ENCODE measurements at regions not wholly inside any gene's neighbourhood (a gene's known extent, or its start where the extent isn't known, plus 50 kb on each side); places are given as distances from the start of the nearest gene placed in this dataset.

DNA sequence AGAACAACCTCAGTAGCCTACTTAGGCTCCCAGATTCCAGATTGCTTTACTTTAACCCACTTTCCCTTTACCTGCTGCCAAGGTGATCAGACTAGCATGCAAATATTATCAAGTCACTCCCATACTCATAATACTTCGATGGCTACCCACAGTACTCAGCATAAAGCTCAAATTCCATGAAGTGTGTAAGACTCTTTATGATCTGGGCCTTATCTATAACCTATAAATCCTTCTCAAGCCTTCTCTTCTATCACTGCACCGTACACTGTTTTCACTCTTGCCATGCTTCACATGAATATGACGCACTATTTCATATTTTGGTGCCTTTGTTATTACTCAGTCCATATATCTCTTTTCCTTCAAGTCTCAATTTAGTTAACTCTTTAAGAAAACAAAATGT lies 135.2 kb upstream of the TARS1 start:
- TF ChIP-seq, protein P1, sequence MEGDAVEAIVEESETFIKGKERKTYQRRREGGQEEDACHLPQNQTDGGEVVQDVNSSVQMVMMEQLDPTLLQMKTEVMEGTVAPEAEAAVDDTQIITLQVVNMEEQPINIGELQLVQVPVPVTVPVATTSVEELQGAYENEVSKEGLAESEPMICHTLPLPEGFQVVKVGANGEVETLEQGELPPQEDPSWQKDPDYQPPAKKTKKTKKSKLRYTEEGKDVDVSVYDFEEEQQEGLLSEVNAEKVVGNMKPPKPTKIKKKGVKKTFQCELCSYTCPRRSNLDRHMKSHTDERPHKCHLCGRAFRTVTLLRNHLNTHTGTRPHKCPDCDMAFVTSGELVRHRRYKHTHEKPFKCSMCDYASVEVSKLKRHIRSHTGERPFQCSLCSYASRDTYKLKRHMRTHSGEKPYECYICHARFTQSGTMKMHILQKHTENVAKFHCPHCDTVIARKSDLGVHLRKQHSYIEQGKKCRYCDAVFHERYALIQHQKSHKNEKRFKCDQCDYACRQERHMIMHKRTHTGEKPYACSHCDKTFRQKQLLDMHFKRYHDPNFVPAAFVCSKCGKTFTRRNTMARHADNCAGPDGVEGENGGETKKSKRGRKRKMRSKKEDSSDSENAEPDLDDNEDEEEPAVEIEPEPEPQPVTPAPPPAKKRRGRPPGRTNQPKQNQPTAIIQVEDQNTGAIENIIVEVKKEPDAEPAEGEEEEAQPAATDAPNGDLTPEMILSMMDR (IDR thresholded peaks at IDR 0.05; ENCODE audit: insufficient read depth, low read length, poor library complexity, severe bottlenecking), result no peak
- no peaks in the 10 kb centered on the region for H3K36me3 ChIP-seq (ENCODE audit: control insufficient read depth, insufficient read depth, low read length)
- DNase-seq (ENCODE audit: extremely low read depth, insufficient read length), result no peak
- no peak overlapping the region for H3K4me3 ChIP-seq (replicated peaks; ENCODE audit: low read depth, low read length)
- no peaks in the 10 kb centered on the region for H3K27me3 ChIP-seq (replicated peaks; ENCODE audit: control insufficient read depth, insufficient read depth, low read length)

- no peak for DNase-seq (ENCODE audit: extremely low read depth, insufficient read length)
- H3K36me3 ChIP-seq (ENCODE audit: control insufficient read depth, insufficient read depth, low read length), result no peaks in the 10 kb centered on the region
- H3K4me3 ChIP-seq (replicated peaks; ENCODE audit: low read depth, low read length), result no peak overlapping the region
- TF ChIP-seq, protein P1 (IDR thresholded peaks at IDR 0.05; ENCODE audit: insufficient read depth, low read length, poor library complexity, severe bottlenecking), result no peak
- H3K27me3 ChIP-seq (replicated peaks; ENCODE audit: control insufficient read depth, insufficient read depth, low read length), result no peaks in the 10 kb centered on the region
Observed at GRCh38 chr5:33306758-33307157, 134.0 kb upstream of the TARS1 start.

GRCh38 chr5:33308586-33308985 lies 132.2 kb upstream of the TARS1 start:
- TF ChIP-seq, protein P1 (IDR thresholded peaks at IDR 0.05; ENCODE audit: insufficient read depth, low read length, poor library complexity, severe bottlenecking), result no peak
- Histone ChIP-seq H3K27me3 (replicated peaks; ENCODE audit: control insufficient read depth, insufficient read depth, low read length) (no peaks in the 10 kb centered on the region), H3K4me3 (replicated peaks; ENCODE audit: low read depth, low read length) (no peak overlapping the region), H3K36me3 (ENCODE audit: control insufficient read depth, insufficient read depth, low read length) (no peaks in the 10 kb centered on the region)
- no peak for DNase-seq (ENCODE audit: extremely low read depth, insufficient read length)

GRCh38 chr5:33309068-33309467 lies 131.7 kb upstream of the TARS1 start:
- Histone ChIP-seq H3K36me3 (ENCODE audit: control insufficient read depth, insufficient read depth, low read length) (no peaks in the 10 kb centered on the region), H3K4me3 (replicated peaks; ENCODE audit: low read depth, low read length) (no peak overlapping the region), H3K27me3 (replicated peaks; ENCODE audit: control insufficient read depth, insufficient read depth, low read length) (no peaks in the 10 kb centered on the region)
- no peak for DNase-seq (ENCODE audit: extremely low read depth, insufficient read length)
- TF ChIP-seq, protein P1 (IDR thresholded peaks at IDR 0.05; ENCODE audit: insufficient read depth, low read length, poor library complexity, severe bottlenecking), result no peak

DNA sequence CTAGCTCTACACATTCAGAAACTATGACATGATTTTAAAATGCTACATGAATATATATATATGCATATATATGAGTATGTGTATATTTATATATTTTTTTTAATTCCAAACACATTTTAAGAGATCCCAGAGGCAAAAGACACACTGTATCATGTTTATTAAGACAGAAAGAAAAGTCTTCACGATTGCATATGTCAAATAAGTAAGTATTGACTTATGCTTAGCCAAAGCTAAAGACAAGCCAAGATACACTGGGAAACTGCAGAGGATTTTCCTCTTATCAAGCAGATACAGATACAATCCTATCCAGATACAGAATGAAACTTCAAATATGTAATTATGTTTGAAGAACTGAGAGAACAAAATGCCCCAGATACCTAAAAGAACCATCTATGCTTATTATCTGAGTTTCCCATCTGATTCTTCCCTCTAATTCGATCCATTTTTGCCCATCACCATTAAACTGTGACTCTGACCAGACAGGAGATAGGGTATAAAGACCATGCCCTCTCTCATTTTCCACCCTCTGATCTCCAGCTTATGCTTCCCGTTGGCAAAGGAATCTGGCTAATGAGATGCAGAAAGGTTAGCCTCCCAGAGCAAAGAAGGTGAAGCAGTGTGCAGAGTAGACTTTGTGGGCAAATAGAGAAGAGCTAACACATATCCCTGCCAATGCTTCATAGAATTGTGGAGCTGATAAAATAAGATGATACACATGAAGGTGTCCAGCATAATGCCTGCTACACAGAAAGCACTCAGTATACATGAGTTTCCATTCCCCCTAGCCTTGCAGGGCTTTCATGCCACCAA lies 131.0 kb upstream of the TARS1 start:
- DNase-seq (ENCODE audit: extremely low read depth, insufficient read length), result no peak
- H3K36me3 ChIP-seq (ENCODE audit: control insufficient read depth, insufficient read depth, low read length), result no peaks in the 10 kb centered on the region
- H3K27me3 ChIP-seq (replicated peaks; ENCODE audit: control insufficient read depth, insufficient read depth, low read length), result no peaks in the 10 kb centered on the region
- TF ChIP-seq, protein P1 (IDR thresholded peaks at IDR 0.05; ENCODE audit: insufficient read depth, low read length, poor library complexity, severe bottlenecking), result no peak
- no peak overlapping the region for H3K4me3 ChIP-seq (replicated peaks; ENCODE audit: low read depth, low read length)

Measured in GM06990 (cell line).